GM19043 (cell line): ENCODE measurements at regions not wholly inside any gene's neighbourhood (a gene's known extent, or its start where the extent isn't known, plus 50 kb on each side); places are given as distances from the start of the nearest gene placed in this dataset.
"Not testable (repeated sequence)": the region's sequence is repeated elsewhere in the genome, so short reads cannot be mapped to it uniquely, and the experiment has no call there.

Experiments
- ATAC-seq: cut with Tn5 transposase; IDR thresholded peaks from one replicate; pipeline ENCODE4 v1.9.1; 2021; ENCODE audit warnings: low read depth; ENCODE audit not compliant: unreplicated experiment

DNA sequence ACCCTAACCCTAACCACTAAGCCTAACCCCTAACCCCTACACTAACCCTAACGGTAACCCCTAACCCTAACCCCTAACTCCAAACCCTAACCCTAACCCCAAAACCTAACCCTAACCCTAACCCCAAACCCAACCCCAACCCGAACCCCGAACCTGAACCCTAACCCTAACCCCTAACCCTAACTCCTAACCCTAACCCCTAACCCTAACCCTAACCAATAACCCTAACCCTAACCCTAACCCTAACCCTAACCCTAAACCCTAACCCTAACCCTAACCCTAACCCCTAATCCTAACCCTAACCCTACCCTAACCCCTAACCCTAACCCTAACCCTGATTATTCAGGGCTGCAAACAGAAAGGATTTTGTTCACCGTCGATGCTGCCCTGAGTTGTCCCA lies 144.6 kb upstream of the DUSP22 start:
- not testable (repeated sequence) for ATAC-seq

DNA sequence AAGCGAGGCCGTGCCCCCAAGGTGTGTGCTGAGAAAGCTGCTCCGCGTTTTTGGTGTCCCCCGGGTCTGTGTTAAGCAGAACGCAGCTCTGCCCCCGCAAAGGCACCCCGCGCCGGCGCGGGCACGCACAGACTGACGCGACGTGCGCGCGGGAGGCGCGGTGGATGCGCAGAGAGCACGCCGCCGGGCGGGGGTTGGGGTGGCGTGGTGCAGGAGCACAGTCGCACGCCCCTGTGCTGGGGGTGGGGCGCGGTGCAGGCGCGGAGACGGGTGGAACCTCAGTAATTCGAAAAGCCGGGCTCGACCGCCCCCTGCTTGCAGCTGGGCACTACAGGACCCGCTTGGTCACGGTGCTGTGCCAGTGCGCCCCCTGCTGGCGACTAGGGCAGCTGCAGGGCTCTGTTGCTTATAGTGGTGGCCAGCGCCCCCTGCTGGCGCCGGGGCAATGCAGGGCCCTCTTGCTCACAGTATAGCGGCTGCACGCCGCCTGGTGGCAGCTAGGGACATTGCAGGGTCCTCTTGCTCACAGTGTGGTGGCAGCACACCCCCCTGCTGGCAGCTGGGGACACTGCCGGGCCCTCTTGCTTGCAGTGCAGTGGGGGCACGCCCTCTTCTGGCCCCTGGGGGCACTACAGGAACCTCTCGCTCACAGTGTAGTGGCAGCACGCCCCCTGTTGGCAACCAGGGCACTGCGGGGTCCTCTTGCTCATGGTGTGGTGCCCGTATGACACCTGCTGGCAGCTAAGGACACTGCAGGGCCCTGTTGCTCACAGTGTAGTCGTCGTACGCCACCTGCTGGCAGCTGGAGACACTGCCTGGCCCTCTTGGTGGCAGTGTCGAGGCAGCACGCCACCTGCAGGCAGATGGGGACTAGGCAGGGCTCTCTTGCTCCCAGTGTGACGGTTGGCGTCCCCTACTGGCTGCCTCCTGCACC lies 144.0 kb upstream of the DUSP22 start:
- ATAC-seq = peak; percentile 81

DNA sequence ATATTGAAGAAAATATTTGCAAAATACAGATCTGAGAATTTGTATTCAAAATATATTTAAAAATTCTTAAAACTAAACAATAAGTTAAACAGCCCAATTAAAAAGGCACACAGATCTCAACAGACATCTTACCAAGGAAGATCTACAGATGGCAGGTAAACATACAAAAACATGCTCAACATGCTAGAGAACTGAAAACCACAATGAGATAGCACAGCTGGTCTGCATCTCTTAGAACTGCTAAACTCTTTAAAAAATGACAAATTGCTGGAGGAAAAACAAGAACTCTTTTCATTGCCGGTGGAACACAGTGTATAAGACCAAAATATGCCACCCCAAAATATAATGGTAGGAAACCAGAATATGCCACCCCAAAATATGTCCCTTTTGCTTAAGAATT lies 142.1 kb upstream of the DUSP22 start:
- ATAC-seq = not testable (repeated sequence)

DNA sequence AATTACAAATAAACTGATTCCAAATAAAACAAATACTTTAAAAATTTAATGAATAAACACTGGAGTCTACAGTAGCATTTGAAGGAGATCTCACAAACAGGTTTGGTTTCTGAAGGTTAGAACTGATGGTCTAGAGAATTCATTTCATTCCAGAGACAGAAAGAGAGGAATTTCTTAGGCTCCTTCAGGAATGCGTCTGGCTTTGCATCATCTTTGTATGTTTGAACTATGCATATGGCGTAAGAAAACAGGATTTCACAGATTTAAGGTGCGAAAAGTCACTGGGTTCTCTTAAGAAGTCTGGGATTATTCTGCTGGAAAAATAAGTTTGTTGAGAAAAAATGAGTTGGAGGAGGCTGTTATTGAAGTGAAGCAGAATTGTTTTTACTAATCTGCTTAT lies 139.9 kb upstream of the DUSP22 start:
- not testable (repeated sequence) for ATAC-seq

DNA sequence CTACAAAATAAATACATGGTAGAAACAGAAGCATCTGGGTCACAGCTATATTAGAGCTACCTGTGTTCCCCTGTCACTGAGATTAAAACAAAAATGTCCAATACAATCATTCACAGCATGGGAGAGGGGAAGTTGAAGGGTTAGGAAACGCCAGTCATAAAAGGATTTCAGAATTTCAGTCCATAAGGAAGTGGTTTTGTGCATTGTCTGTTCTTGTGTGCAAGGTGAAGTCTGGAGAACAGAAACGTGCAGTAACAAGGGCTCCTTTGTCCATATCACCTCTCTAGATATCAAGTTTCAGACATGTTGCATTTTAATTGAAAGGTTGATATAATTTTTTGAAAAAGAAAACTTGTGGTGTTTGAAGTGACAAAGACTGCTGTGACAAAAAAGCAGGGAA lies 139.3 kb upstream of the DUSP22 start:
- ATAC-seq = not testable (repeated sequence)

DNA sequence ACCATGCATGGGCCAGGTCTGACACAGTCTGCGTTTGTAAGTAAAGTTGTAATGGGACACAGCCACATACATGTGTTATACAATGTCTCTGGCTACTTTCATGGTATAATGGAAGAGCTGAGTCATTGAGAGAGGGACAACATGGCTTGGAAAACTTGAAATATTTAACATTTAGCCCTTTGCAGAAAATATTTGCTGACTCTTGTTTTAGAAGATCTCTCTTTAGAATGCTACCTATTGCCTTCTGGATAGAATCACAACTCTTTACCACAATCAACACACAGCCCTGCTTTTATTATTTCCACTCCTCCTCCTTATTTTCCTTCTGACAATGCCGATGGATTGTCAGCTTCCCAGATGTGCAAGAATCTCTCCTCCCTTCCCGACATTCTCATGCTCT lies 138.4 kb upstream of the DUSP22 start:
- not testable (repeated sequence) for ATAC-seq

DNA sequence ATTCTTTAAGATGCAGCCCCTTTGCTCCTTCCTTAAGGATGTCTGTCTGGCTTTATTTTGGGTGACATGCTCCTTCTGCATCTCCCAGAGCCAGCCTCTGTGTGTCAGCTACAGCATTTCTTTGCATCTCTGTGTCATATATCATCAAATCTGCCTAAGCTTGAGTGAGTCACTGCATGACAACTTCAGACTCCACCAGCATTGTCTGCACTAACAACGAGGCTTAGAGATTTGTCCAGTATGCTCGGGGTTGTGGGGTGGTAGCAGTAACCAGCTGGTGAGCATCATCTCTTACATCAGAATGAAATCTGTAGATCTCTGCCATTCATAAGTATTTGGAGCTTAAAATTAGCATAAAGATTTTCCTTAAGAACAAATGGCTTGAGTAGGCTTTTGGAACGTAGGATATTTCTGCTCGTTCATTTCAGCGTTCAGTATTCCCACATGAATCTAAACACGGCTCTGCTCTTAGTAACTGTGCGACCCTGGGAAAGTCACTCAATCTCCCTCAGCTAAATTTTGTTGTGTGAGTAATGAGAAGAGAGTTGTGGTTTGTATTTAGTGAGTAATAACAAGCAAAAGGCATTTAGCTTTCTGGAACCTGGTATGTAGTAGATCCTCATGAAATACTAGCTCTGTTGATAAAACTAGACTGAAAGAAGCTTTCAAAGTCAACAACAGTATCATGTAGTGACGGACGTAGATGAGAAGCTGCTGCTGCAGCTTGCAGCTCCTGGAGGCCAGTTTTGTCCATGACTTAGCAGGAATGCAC lies 137.8 kb upstream of the DUSP22 start:
- ATAC-seq = not testable (repeated sequence)

DNA sequence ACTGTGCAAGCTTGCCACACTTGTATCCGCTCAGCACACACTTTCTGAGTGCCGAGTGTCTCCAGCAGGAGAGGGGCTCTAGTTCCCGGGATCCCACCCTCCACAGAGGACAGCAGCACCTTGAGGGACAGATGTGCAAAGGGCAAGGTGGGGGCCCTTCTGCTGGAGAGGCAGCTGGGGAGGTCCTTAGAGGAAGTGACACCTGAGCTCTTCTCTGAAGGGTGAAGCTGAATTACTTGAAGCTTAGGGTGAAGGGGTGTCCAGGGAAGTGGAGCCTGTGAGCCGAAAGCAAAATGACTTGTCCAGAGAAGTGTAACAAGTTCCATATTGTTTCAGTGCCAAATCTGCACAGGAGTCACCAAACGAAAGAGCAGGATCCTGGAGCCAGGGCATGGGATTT lies 136.3 kb upstream of the DUSP22 start:
- ATAC-seq = no peak

DNA sequence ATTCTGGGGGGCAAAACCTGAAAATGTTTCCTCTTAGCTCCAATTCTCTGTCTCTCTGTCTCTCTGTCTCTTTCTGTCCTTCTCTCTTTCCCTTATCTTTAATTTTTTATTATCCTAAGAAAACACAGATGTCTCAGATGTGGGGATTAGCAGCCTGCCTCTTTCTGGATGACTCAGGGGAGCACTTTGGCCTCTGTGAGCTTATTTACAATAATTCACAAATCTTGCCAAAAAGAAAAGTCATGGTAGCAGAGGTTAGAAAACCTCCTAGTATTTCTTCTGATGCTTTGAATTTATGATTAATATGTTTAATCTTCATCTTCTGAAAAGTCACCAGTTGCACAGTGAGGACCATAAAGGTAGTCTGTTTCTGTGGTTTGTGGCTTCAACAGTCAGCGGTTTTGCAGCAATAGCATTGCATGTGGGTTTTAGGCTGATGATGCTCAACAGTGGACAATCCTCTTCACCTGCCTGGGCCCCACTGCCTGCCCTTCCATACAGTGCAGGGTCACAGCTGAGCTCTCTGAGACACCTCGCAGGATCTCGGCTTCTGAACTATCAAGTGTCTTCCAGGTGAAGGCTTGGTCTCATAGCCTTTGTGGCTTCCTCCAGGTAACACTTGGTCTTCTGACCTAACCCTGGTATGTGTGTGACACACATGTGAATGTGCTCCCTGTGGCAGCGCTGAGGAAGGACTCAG lies 135.7 kb upstream of the DUSP22 start:
- ATAC-seq = not testable (repeated sequence)

DNA sequence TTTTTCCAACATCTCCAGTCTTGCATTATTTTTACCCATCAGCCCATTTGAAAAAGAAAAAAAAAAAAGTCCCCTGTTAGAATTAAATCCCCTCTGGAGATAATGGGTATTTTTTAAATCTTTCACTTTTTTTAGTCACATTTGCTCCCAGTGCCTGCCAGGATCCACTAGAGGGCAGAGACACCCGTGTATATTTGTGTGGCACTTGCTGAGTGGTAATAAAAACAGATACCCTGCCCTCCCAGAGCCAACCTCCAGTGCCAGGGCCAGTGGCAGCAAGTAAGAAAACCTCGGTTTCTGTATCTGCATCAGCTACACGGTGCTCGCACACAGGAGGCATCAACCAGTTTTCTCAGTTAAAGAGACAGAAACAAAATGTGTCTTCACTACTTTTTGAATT lies 135.1 kb upstream of the DUSP22 start:
- ATAC-seq = not testable (repeated sequence)

DNA sequence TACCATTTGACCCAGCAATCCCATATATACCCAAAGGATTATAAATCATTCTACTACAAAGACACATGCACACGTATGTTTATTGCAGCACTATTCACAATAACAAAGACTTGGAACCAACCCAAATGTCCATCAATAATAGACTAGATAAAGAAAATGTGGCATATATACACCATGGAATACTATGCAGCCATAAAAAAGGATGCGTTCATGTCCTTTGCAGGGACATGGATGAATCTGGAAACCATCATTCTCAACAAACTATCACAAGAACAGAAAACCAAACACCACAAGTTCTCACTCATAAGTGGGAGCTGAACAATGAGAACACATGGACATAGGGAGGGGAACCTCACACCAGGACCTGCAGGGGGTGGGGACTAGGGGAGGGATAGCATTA lies 130.6 kb upstream of the DUSP22 start:
- ATAC-seq = not testable (repeated sequence)

DNA sequence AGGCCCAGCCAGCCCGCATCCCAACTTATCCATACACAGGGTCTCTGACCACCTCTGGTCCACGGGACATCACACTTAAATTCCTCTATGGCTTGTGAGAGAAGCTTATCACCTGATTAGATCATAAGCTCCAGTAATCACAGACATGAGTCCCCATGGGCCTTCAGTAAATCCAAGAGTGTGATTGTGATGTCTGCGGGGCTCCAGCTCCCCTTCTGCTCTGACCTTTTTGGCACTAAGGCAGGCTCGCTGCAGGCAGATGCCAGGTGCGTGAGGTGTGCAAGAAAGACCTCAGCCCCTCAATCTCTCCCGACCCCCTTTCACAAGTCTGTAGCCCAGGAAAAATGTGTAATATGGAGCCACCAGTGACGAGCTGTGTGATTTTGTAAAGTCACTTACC lies 127.6 kb upstream of the DUSP22 start:
- no peak for ATAC-seq

DNA sequence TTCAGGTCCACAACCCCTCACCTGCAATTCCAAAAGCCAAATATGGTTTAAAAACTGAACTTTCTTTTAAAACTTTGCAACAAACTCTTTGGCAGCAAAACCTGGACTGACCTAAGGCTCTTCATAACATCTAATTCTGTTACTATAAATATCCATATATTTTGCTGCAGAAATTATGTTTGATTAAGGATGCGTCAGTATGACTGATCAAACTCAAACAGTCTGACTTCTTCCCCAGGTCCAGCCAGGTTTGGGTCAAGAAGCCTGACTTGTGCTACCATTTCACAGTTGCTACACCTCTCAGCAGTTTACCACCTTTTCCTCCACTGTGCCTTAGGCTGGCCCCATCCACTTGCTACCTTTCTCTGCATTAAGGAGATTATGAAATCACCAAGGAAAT lies 127.0 kb upstream of the DUSP22 start:
- no peak for ATAC-seq

DNA sequence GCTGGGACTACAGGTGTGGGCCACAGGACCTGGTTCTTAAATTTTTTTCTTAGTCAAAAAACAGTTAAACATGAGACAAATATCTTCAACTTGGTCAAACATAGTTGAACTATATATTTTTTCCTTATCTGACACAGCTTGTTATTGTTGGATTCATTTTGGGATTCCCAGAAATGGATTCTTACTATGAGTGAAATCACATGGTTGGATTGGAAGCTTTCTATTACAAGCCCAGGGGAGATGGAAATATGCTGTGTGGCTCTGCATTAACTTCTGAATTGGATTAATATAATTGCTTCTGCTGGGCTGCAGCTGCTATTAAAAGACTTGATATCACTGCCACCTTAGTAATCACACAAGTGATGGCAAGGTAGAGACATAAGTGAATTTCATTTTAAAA lies 126.4 kb upstream of the DUSP22 start:
- no peak for ATAC-seq

DNA sequence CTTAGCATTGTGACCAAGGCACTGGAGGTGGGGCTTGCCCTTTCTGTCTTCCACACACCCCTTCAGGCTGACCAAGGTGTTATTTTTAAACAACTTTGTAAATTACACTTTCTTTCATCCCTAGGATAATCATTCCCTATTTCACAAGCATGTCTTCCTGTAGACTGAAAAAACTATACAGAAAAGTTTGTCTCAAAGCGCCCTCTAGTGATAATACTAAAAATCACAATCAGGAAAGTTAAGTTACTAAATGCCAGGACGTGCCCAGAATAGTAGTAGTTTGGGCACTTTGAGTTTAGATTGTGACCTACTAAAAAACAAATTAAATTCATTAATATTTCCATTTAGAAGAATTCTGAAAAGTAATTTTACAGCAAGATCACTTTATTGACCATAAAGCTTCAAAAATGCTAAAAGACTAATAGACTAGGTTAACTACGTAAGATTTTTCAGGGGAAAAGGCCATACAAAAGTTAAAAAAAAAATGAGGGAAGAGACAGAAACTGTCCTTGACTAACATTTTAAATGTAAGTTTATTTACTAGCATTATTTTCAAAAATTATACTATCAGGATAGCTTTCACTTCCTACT lies 123.3 kb upstream of the DUSP22 start:
- ATAC-seq = no peak

DNA sequence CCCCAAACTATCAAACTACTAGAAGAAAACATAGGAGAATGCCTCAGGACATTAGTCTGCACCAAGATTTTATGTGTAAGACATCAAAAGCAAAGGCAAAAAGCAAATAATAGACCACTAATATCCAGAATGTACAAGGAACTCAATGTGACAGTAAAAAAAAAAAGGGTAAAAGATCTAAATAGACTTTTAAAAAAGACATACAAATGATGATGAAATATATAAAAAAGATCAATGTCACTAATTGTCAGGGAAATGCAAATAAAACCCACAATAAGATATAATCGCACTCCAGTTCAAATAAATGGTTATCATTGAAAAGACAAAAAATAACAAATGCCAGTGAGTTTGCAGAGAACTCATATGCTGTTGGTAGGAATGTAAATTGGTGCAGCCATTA lies 118.3 kb upstream of the DUSP22 start:
- ATAC-seq = no peak

DNA sequence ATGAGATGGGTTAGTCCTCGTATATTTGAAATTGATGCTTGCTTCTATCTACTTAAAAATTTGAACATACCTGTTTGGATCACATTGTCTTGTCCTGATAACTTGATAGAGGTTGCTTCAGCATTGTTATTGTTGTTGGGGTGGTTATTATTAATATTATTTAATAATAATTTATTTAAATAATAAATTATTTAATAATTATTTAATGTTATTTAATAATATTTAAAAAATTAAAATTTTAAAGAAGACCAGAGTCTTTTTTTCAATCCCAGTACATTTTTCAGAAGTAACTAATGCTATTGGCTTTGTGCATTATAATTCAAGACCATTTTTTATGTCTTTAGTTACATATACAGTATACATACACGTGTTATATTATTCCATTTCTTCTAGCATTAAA lies 116.6 kb upstream of the DUSP22 start:
- ATAC-seq = no peak

DNA sequence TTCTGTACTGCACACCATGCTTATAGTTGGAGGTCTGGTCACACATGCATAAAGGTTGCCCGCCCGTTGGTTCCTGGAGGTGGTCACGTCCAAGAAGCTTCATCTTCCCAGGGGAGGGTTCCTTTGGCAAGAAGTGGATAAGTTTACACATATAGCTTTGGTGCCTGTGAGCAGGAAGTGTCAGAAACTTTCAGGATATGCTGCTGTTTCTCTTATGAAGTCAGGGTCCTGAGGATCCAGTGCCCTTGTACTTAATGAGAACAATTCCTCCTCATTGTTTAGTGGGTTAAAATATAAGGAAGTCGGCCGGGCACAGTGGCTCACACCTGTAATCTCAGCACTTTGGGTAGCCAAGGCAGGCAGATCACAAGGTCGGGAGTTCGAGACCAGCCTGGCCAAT lies 115.5 kb upstream of the DUSP22 start:
- no peak for ATAC-seq

DNA sequence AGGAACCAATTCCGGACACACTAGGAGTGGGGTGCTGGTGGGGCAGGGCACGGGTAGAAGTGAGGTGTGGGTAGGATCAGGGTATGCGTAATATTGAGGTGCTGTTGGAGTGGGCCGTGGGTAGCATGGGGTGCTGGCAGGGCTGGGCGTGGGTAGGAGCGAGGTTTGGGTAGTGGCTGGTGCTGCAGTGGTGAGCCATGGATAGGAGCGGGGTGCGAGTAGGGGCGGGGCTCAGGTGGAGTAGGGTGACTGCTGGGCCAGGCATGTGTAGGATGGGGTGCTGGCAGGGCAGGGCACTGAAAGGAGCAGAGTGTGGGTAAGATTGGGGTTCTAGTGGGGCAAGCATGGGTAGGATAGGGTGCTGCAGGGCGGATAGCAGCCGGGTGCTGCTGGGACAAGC lies 114.2 kb upstream of the DUSP22 start:
- ATAC-seq = no peak

DNA sequence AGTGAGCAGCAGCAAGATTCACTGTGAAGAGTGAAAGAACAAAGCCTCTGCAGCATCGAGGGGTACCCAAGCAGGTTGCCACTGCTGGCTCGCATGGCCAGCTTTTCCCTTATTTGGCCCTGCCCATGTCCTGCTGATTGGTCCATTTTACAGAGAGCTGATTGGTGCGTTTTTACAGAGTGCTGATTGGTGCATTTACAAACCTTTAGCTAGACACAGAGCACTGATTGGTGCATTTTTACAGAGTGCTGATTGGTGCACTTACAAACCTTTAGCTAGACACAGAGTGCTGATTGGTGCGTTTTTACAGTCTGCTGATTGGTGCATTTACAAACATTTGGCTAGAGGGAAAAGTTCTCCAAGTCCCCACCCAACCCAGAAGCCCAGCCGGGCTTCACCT lies 113.4 kb upstream of the DUSP22 start:
- ATAC-seq = not testable (repeated sequence)
